H9 (cell line): ENCODE measurements at regions not wholly inside any gene's neighbourhood (a gene's known extent, or its start where the extent isn't known, plus 50 kb on each side); places are given as distances from the start of the nearest gene placed in this dataset.

Experiments
- DNase-seq: peaks from one replicate; pipeline ENCODE4 v3.0.0-alpha.2; 2017
- H2AFZ ChIP-seq: one replicate; pipeline ENCODE4 v1.6.1; 2013; ENCODE audit warnings: mild to moderate bottlenecking, low read length, control low read depth, moderate library complexity
- H2AK5ac ChIP-seq: 2 replicates; pipeline ENCODE4 v1.6.1; 2013; ENCODE audit warnings: low read length, control low read depth, mixed read lengths; ENCODE audit not compliant: insufficient read length
- H2BK120ac ChIP-seq: one replicate; pipeline ENCODE4 v1.6.1; 2013; ENCODE audit warnings: low read depth, mild to moderate bottlenecking, low read length, control low read depth, inconsistent platforms; ENCODE audit not compliant: poor library complexity, severe bottlenecking
- H2BK12ac ChIP-seq: 2 replicates; pipeline ENCODE4 v1.6.1; 2013; ENCODE audit warnings: low read length, control low read depth, mixed read lengths, low read depth; ENCODE audit not compliant: insufficient read length
- H2BK15ac ChIP-seq: 2 replicates; pipeline ENCODE4 v1.6.1; 2013; ENCODE audit warnings: low read depth, low read length, control low read depth
- H2BK20ac ChIP-seq: one replicate; pipeline ENCODE4 v1.6.1; 2013; ENCODE audit warnings: low read depth, mild to moderate bottlenecking, low read length, control low read depth, inconsistent platforms; ENCODE audit not compliant: poor library complexity, severe bottlenecking
- H2BK5ac ChIP-seq: 2 replicates; pipeline ENCODE4 v1.6.1; 2013; ENCODE audit warnings: low read length, control low read depth, mixed read lengths; ENCODE audit not compliant: insufficient read length
- H3K14ac ChIP-seq: 2 replicates; pipeline ENCODE4 v1.6.1; 2013; ENCODE audit warnings: low read length, control low read depth; ENCODE audit not compliant: insufficient read depth
- H3K18ac ChIP-seq: 2 replicates; pipeline ENCODE4 v1.6.1; 2013; ENCODE audit warnings: low read depth, mild to moderate bottlenecking, mixed read lengths, low read length, control low read depth; ENCODE audit not compliant: insufficient read length
- H3K23ac ChIP-seq: 2 replicates; pipeline ENCODE4 v1.6.1; 2013; ENCODE audit warnings: low read length, control low read depth, mixed read lengths, low read depth; ENCODE audit not compliant: insufficient read length
- H3K23me2 ChIP-seq: 2 replicates; pipeline ENCODE4 v1.6.1; 2013; ENCODE audit warnings: low read depth, mild to moderate bottlenecking, mixed read lengths, low read length, control low read depth; ENCODE audit not compliant: insufficient read length, poor library complexity, severe bottlenecking
- H3K27ac ChIP-seq: 2 replicates; pipeline ENCODE4 v1.5.1; 2013; ENCODE audit warnings: low read length, control low read depth, mixed read lengths, low read depth; ENCODE audit not compliant: insufficient read length
- H3K27me3 ChIP-seq: 2 replicates; pipeline ENCODE4 v1.6.1; 2013; ENCODE audit warnings: low read length, control low read depth, inconsistent platforms; ENCODE audit not compliant: insufficient read depth
- H3K4ac ChIP-seq: 2 replicates; pipeline ENCODE4 v1.6.1; 2013; ENCODE audit warnings: low read depth, mild to moderate bottlenecking, control low read depth, inconsistent platforms, low read length, moderate library complexity
- H3K4me1 ChIP-seq: 2 replicates; pipeline ENCODE4 v1.6.1; 2013; ENCODE audit warnings: low read length, control low read depth, inconsistent platforms; ENCODE audit not compliant: insufficient read depth
- H3K4me2 ChIP-seq: 2 replicates; pipeline ENCODE4 v1.6.1; 2013; ENCODE audit warnings: low read length, control low read depth, mixed read lengths; ENCODE audit not compliant: insufficient read length, insufficient read depth
- H3K56ac ChIP-seq: 2 replicates; pipeline ENCODE4 v1.6.1; 2013; ENCODE audit warnings: low read depth, mild to moderate bottlenecking, mixed read lengths, low read length, control low read depth; ENCODE audit not compliant: insufficient read length
- H3K79me1 ChIP-seq: 2 replicates; pipeline ENCODE4 v1.6.1; 2013; ENCODE audit warnings: low read depth, mild to moderate bottlenecking, moderate library complexity, low read length, control low read depth, inconsistent platforms; ENCODE audit not compliant: insufficient read depth, poor library complexity, severe bottlenecking
- H3K79me2 ChIP-seq: 2 replicates; pipeline ENCODE4 v1.6.1; 2013; ENCODE audit warnings: low read length, control low read depth, inconsistent platforms; ENCODE audit not compliant: insufficient read depth
- H3K9ac ChIP-seq: 2 replicates; pipeline ENCODE4 v1.6.1; 2013; ENCODE audit warnings: low read length, control low read depth, mixed read lengths; ENCODE audit not compliant: insufficient read length; ENCODE audit errors: extremely low read depth
- H3K9me3 ChIP-seq: one replicate; pipeline ENCODE4 v1.6.1; 2013; ENCODE audit warnings: low read depth, low read length, inconsistent platforms; ENCODE audit not compliant: control insufficient read depth
- H3T11ph ChIP-seq: one replicate; pipeline ENCODE4 v1.6.1; 2013; ENCODE audit warnings: mild to moderate bottlenecking, low read length, control low read depth, inconsistent platforms
- H4K20me1 ChIP-seq: one replicate; pipeline ENCODE4 v1.6.1; 2013; ENCODE audit not compliant: control insufficient read depth, insufficient read length, insufficient read depth
- H4K5ac ChIP-seq: 2 replicates; pipeline ENCODE4 v1.6.1; 2013; ENCODE audit warnings: low read depth, mild to moderate bottlenecking, mixed read lengths, low read length, control low read depth; ENCODE audit not compliant: insufficient read length
- H4K8ac ChIP-seq: replicated peaks from 2 replicates; pipeline ENCODE4 v1.6.1; 2013; ENCODE audit warnings: low read length, control low read depth, mixed read lengths, low read depth; ENCODE audit not compliant: insufficient read length
- H4K91ac ChIP-seq: 2 replicates; pipeline ENCODE4 v1.6.1; 2013; ENCODE audit warnings: low read depth, mild to moderate bottlenecking, moderate library complexity, mixed read lengths, low read length, control low read depth; ENCODE audit not compliant: insufficient read length
- H3K27ac Mint-ChIP-seq, 3 experiments: 2 replicates in 2 of 3; 3 replicates in 1 of 3; pipeline ENCODE4 v1.8.0; 2020 to 2021; ENCODE audit warnings: mixed read lengths in 3 of 3, mild to moderate bottlenecking in 1 of 3, moderate library complexity in 1 of 3
- H3K27me3 Mint-ChIP-seq: 2 replicates; pipeline ENCODE4 v1.8.0; 2021; ENCODE audit warnings: low read depth, mild to moderate bottlenecking, moderate library complexity, mixed read lengths
- H3K36me3 Mint-ChIP-seq, 3 experiments: 2 replicates in 2 of 3; 3 replicates in 1 of 3; pipeline ENCODE4 v1.8.0; 2020 to 2021; ENCODE audit warnings: low read depth in 3 of 3, mixed read lengths in 3 of 3; ENCODE audit not compliant: insufficient read depth in 1 of 3
- H3K4me1 Mint-ChIP-seq, 2 experiments: 2 replicates each; pipeline ENCODE4 v1.8.0; 2020; ENCODE audit warnings: mixed read lengths in 2 of 2
- H3K4me3 Mint-ChIP-seq, 2 experiments: 2 replicates in 1 of 2; 3 replicates in 1 of 2; pipeline ENCODE4 v1.8.0; 2020 to 2021; ENCODE audit warnings: mild to moderate bottlenecking in 2 of 2, mixed read lengths in 2 of 2, moderate library complexity in 1 of 2
- H3K9me3 Mint-ChIP-seq, 2 experiments: 2 replicates in 1 of 2; 3 replicates in 1 of 2; pipeline ENCODE4 v1.8.0; 2020; ENCODE audit warnings: mild to moderate bottlenecking in 2 of 2, mixed read lengths in 2 of 2, moderate library complexity in 1 of 2
- CTCF ChIP-seq: fragments of 200-600 bp; sonication (generic); conservative IDR thresholded peaks from 3 replicates; pipeline ENCODE4 v1.8.0; 2021; ENCODE audit warnings: antibody characterized with exemption, mild to moderate bottlenecking
- WGBS: extraction: QIAGEN DNeasy Blood & Tissue Kit; methylation state at CpG from one replicate; pipeline ENCODE4 v1.1.7; 2013; ENCODE audit warnings: missing lambda C conversion rate, low lambda C conversion rate, mixed read lengths; ENCODE audit not compliant: insufficient read length; ENCODE audit errors: extremely low coverage; 5-methylcytosine and 5-hydroxymethylcytosine counted together

GRCh38 chr2:67872481-67872880, 190.3 kb downstream of the C1D start:
- WGBS, result no CpG with 5 or more reads among the region's 2 CpGs
- H3K9ac ChIP-seq, result no peak overlapping the region
- no peak overlapping the region for H3K4ac ChIP-seq
- H3K4me1 ChIP-seq, result peaks cover 2% of the 10 kb centered on the region; the same call in 1 of the 2 replicates
- no peak overlapping the region for H2BK15ac ChIP-seq
- H2BK5ac ChIP-seq, result no peak overlapping the region
- no peak overlapping the region for H4K91ac ChIP-seq
- no peaks in the 10 kb centered on the region for H3K27me3 ChIP-seq
- no peaks in the 10 kb centered on the region for H3K23me2 ChIP-seq
- H3K27ac Mint-ChIP-seq, result no peak overlapping the region
- H4K20me1 ChIP-seq, result no peaks in the 10 kb centered on the region
- no peak overlapping the region for H3K4me2 ChIP-seq
- no peak for DNase-seq
- no peak overlapping the region for H2BK12ac ChIP-seq
- H4K5ac ChIP-seq, result no peak overlapping the region
- H3K4me3 Mint-ChIP-seq, result no peak overlapping the region
- H3K18ac ChIP-seq, result no peak overlapping the region
- no peaks in the 10 kb centered on the region for H3K79me1 ChIP-seq
- no peak overlapping the region for H2AK5ac ChIP-seq
- peaks cover 0 to 8% (median 0%) of the 10 kb centered on the region in 3 experiments; a peak in 1 of 7 replicates for H3K36me3 Mint-ChIP-seq
- peaks cover 7% of the 10 kb centered on the region for H3K27me3 Mint-ChIP-seq
- H3K27ac ChIP-seq, result no peak overlapping the region
- H3K14ac ChIP-seq, result no peak overlapping the region
- H3K79me2 ChIP-seq, result no peaks in the 10 kb centered on the region
- H3K4me1 Mint-ChIP-seq, result peaks cover 12 to 14% of the 10 kb centered on the region in 2 experiments
- H3K9me3 ChIP-seq, result no peaks in the 10 kb centered on the region
- no peak overlapping the region for H3T11ph ChIP-seq
- peaks cover 0 to 7% of the 10 kb centered on the region in 2 experiments; a peak in 2 of 5 replicates for H3K9me3 Mint-ChIP-seq
- no peak overlapping the region for H3K23ac ChIP-seq
- H3K56ac ChIP-seq, result no peak overlapping the region
- no peak overlapping the region for H4K8ac ChIP-seq
- no peak overlapping the region for H2BK20ac ChIP-seq
- H2BK120ac ChIP-seq, result no peak overlapping the region
- no peak overlapping the region for H2AFZ ChIP-seq
- TF ChIP-seq CTCF, result no peak
